ENCODE measurements at regions not wholly inside any gene's neighbourhood (a gene's known extent, or its start where the extent isn't known, plus 50 kb on each side); places are given as distances from the start of the nearest gene placed in this dataset.

DNA sequence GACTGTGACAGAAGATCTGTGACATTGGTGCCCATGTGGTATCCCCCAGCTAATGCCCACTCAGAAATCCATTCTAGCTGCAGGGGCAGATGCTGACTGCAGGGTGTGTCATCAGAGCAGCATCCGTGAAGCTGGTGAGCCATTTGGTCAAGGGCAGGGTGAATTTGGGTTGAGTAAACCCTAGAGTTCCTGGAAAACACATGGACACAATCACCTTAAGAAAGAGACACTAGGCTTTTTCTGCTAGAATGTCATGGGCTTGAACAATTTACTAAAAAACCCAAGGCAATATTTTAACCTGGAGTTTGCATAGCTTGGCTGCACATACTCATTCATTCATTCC lies 100.0 kb downstream of the ADAMTS15 start:
- DNase-seq = no peak
- H3K4me1 Mint-ChIP-seq = peaks cover 15% of the 10 kb centered on the region
- TF ChIP-seq, protein P1, sequence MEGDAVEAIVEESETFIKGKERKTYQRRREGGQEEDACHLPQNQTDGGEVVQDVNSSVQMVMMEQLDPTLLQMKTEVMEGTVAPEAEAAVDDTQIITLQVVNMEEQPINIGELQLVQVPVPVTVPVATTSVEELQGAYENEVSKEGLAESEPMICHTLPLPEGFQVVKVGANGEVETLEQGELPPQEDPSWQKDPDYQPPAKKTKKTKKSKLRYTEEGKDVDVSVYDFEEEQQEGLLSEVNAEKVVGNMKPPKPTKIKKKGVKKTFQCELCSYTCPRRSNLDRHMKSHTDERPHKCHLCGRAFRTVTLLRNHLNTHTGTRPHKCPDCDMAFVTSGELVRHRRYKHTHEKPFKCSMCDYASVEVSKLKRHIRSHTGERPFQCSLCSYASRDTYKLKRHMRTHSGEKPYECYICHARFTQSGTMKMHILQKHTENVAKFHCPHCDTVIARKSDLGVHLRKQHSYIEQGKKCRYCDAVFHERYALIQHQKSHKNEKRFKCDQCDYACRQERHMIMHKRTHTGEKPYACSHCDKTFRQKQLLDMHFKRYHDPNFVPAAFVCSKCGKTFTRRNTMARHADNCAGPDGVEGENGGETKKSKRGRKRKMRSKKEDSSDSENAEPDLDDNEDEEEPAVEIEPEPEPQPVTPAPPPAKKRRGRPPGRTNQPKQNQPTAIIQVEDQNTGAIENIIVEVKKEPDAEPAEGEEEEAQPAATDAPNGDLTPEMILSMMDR (IDR thresholded peaks at IDR 0.05) = no peak
- H3K36me3 Mint-ChIP-seq (ENCODE audit: low read depth) = no peaks in the 10 kb centered on the region
- H3K27me3 Mint-ChIP-seq (ENCODE audit: low read depth, poor library complexity) = peaks cover 7% of the 10 kb centered on the region
- H3K9me3 Mint-ChIP-seq = no peaks in the 10 kb centered on the region
- no peak overlapping the region for H3K27ac Mint-ChIP-seq
- no peak overlapping the region for H3K4me3 Mint-ChIP-seq

DNA sequence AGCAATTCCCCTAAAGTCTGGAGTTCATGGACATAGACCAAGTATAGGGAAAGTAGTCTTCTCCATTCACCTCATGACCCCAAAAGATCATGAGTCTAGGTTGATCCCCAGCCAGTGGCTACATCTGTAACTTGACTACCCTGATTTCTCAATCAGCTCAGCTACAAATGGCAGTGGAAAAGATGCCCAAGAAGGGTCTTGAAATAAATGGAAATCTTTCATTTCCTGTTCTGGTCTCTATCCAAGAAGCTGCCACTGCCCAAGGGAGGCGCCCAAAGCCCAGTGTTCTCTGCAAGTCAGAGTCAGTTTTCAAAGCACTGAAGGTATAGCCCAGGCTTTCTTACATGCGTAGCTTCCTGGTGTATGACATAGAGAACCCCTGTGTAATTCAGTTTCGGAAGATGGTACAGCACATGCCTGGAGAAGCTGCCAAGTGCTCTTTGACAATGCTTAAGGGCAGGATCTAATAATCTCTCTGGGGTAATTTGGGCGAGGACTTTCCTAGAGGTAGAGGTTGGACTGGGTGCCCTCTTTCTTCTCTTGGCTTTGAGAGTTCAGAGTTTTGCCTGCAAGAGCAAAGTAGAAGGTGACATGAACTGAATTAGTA lies 101.1 kb downstream of the ADAMTS15 start:
- Mint-ChIP-seq H3K27ac (no peak overlapping the region), H3K36me3 (ENCODE audit: low read depth) (no peaks in the 10 kb centered on the region), H3K9me3 (no peaks in the 10 kb centered on the region), H3K4me3 (no peak overlapping the region), H3K27me3 (ENCODE audit: low read depth, poor library complexity) (peaks cover 7% of the 10 kb centered on the region), H3K4me1 (peaks cover 15% of the 10 kb centered on the region)
- TF ChIP-seq, protein P1 (IDR thresholded peaks at IDR 0.05) = no peak
- DNase-seq = no peak

DNA sequence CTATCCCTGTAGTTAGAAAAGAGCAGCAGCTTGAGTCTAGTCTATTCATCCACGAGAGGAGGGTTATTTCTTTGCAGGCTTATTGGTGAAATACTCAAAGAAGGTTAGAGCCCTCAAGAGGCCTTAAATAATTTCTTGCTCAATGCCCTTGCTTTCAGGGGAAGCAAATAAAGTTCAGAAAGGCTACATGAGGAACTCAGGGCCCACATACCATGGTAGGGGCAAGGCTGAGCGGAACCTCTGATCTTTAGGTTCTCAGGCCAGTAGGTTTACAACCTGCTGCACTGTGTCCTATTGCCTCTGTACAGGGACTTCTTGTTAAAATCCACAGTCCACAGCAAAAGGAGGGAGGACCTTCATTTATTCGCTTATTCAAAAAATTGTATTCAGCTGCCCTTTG lies 101.7 kb downstream of the ADAMTS15 start:
- H3K27ac Mint-ChIP-seq = no peak overlapping the region
- H3K4me1 Mint-ChIP-seq = peaks cover 15% of the 10 kb centered on the region
- TF ChIP-seq, protein P1 (IDR thresholded peaks at IDR 0.05) = no peak
- no peak overlapping the region for H3K4me3 Mint-ChIP-seq
- no peak for DNase-seq
- H3K9me3 Mint-ChIP-seq = no peaks in the 10 kb centered on the region
- no peaks in the 10 kb centered on the region for H3K36me3 Mint-ChIP-seq (ENCODE audit: low read depth)
- peaks cover 5% of the 10 kb centered on the region for H3K27me3 Mint-ChIP-seq (ENCODE audit: low read depth, poor library complexity)

DNA sequence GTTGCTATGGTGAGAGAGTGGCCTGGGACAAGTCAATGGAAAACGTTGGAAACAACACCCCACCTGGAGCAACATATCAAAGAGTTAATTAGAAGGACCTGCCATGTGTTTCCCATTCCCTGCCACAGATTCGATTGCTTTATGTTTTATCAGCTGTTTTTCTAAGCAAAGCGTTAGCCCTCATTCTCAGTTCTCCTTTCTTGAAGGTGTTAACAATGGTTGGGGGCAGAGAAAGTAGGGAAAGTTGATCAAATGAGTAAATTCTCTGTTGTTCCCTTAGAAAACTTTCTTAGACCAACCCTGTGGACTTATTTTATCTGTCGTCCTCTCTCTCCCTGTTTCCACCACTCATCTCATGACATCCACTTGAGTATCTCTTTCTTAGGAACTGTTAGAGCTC lies 102.5 kb downstream of the ADAMTS15 start:
- TF ChIP-seq, protein P1 (IDR thresholded peaks at IDR 0.05) = no peak
- peaks cover 15% of the 10 kb centered on the region for H3K4me1 Mint-ChIP-seq
- H3K36me3 Mint-ChIP-seq (ENCODE audit: low read depth) = no peaks in the 10 kb centered on the region
- DNase-seq = no peak
- no peak overlapping the region for H3K4me3 Mint-ChIP-seq
- H3K9me3 Mint-ChIP-seq = no peaks in the 10 kb centered on the region
- H3K27ac Mint-ChIP-seq = no peak overlapping the region
- H3K27me3 Mint-ChIP-seq (ENCODE audit: low read depth, poor library complexity) = peaks cover 4% of the 10 kb centered on the region

DNA sequence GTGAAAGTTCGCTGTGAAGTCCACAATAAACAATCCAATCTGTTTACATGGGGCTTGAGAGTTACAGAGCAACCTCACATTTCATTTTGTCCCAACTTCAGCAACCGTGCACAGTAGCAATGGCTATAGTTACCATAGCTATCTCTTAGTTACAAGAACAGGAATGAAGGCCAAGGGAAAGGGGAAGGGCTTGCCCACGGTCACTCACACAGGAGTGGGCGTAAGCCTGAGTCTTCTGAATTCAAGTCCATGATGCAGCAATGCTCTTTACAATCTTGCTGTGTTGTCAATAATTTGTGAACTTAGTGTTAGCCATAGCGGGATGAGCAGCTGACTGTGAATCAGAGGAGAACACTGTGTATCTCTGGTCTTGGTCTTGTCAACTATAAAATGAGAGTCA lies 102.9 kb downstream of the ADAMTS15 start:
- Mint-ChIP-seq H3K27me3 (ENCODE audit: low read depth, poor library complexity) (peaks cover 4% of the 10 kb centered on the region), H3K4me3 (no peak overlapping the region), H3K27ac (no peak overlapping the region), H3K4me1 (peaks cover 15% of the 10 kb centered on the region), H3K36me3 (ENCODE audit: low read depth) (no peaks in the 10 kb centered on the region), H3K9me3 (no peaks in the 10 kb centered on the region)
- DNase-seq = no peak
- TF ChIP-seq, protein P1 (IDR thresholded peaks at IDR 0.05) = no peak

DNA sequence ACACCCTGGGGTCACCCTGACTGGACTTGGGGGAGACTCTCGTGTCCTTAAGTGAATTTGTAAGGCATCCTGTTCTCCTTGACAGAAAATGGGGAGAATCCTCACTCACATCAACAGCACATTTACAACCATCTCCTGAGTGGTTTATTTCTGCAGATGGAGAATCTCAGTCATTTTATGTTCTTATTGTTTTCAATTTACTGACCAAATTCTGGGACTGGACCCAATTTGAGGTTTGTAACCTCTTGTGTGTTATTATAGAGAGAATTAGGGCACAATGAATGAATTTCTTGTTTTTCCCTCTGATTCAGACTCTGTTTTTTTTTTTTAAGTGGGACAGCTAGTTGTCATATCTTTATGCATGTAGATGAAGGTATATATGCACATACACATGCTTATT lies 104.9 kb downstream of the ADAMTS15 start:
- H3K9me3 Mint-ChIP-seq = no peaks in the 10 kb centered on the region
- no peak overlapping the region for H3K4me3 Mint-ChIP-seq
- H3K27me3 Mint-ChIP-seq (ENCODE audit: low read depth, poor library complexity) = peaks cover 4% of the 10 kb centered on the region
- DNase-seq = no peak
- TF ChIP-seq, protein P1 (IDR thresholded peaks at IDR 0.05) = no peak
- peaks cover 15% of the 10 kb centered on the region for H3K4me1 Mint-ChIP-seq
- H3K27ac Mint-ChIP-seq = no peak overlapping the region
- H3K36me3 Mint-ChIP-seq (ENCODE audit: low read depth) = no peaks in the 10 kb centered on the region
